ENCODE measurements at regions not wholly inside any gene's neighbourhood (a gene's known extent, or its start where the extent isn't known, plus 50 kb on each side); places are given as distances from the start of the nearest gene placed in this dataset.

DNA sequence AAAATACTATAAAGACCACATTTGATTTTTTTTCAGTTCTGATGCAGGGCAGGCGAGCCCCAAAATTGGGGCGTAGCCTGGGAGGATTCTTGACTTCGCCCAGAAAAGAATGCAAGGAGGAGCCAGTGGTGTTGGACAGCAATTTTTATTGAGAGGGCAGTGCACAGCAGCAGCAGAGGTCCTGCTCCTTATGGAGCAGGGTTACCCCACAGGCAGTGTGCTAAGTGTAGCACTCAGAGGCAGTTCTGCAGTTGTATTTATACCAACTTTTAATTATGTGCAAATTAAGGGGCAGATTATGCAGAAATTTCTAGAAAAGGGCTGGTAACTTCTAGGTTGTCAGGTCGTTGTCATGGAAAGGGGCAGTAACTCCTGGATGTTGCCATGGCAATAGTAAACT, 69.9 kb downstream of the GASK1B start:
- peaks cover 4% of the 10 kb centered on the region; the same call in 1 of the 2 replicates for H3K4me1 ChIP-seq (ENCODE audit: low read length)
- H3K9me3 ChIP-seq (ENCODE audit: insufficient read depth, low read length) = no peaks in the 10 kb centered on the region
- no peak overlapping the region for H3K27ac ChIP-seq (ENCODE audit: low read length)
- H3K4me3 ChIP-seq (ENCODE audit: low read length) = no peak overlapping the region
- no peak overlapping the region for H3K4me2 ChIP-seq (ENCODE audit: low read length)
- H3K79me2 ChIP-seq (ENCODE audit: low read length) = no peaks in the 10 kb centered on the region
- no peak overlapping the region for H2AFZ ChIP-seq (ENCODE audit: low read depth, low read length)
- H3K27me3 ChIP-seq (ENCODE audit: low read depth, low read length) = no peaks in the 10 kb centered on the region
- H3K9ac ChIP-seq (ENCODE audit: low read length) = no peak overlapping the region
- no peaks in the 10 kb centered on the region for H3K36me3 ChIP-seq (replicated peaks; ENCODE audit: low read depth, low read length)
- H4K20me1 ChIP-seq (ENCODE audit: insufficient read depth, low read length) = no peaks in the 10 kb centered on the region
- TF ChIP-seq EZH2phosphoT487 (IDR thresholded peaks at IDR 0.05; ENCODE audit: low read depth) = no peak
- TF ChIP-seq, protein P1, sequence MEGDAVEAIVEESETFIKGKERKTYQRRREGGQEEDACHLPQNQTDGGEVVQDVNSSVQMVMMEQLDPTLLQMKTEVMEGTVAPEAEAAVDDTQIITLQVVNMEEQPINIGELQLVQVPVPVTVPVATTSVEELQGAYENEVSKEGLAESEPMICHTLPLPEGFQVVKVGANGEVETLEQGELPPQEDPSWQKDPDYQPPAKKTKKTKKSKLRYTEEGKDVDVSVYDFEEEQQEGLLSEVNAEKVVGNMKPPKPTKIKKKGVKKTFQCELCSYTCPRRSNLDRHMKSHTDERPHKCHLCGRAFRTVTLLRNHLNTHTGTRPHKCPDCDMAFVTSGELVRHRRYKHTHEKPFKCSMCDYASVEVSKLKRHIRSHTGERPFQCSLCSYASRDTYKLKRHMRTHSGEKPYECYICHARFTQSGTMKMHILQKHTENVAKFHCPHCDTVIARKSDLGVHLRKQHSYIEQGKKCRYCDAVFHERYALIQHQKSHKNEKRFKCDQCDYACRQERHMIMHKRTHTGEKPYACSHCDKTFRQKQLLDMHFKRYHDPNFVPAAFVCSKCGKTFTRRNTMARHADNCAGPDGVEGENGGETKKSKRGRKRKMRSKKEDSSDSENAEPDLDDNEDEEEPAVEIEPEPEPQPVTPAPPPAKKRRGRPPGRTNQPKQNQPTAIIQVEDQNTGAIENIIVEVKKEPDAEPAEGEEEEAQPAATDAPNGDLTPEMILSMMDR (IDR thresholded peaks at IDR 0.05; ENCODE audit: low read depth, low read length) = no peak

DNA sequence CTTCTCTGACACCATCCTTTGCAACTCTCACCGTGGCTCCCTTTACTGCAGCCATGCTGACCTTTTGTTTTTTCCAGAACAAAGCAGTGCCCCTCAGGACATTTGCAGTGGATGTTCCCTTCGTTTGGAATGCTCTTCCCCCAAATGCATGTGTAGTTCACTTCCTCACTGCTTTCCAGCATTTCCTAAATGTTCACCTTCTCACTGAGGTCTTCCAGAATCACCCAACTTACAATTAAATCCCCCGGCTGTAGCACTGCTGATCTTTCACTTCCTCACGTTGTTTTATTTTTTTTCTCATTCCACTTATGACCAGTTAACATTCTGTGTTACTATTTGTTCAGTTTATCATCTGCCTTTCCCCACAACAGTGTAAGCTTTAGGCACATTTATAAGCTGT, 73.1 kb downstream of the GASK1B start:
- Histone ChIP-seq H3K79me2 (ENCODE audit: low read length) (no peaks in the 10 kb centered on the region), H3K4me2 (ENCODE audit: low read length) (peak overlapping the region; percentile 29), H3K9ac (ENCODE audit: low read length) (no peak overlapping the region), H3K27ac (ENCODE audit: low read length) (no peak overlapping the region), H2AFZ (ENCODE audit: low read depth, low read length) (peak overlapping the region; percentile 56; the same call in 1 of the 2 replicates), H3K9me3 (ENCODE audit: insufficient read depth, low read length) (no peaks in the 10 kb centered on the region), H3K27me3 (ENCODE audit: low read depth, low read length) (no peaks in the 10 kb centered on the region), H4K20me1 (ENCODE audit: insufficient read depth, low read length) (no peaks in the 10 kb centered on the region), H3K4me1 (ENCODE audit: low read length) (peaks cover 4% of the 10 kb centered on the region; the same call in 1 of the 2 replicates), H3K36me3 (replicated peaks; ENCODE audit: low read depth, low read length) (no peaks in the 10 kb centered on the region), H3K4me3 (ENCODE audit: low read length) (no peak overlapping the region)
- TF ChIP-seq, protein P1 (IDR thresholded peaks at IDR 0.05; ENCODE audit: low read depth, low read length) = no peak
- no peak for TF ChIP-seq EZH2phosphoT487 (IDR thresholded peaks at IDR 0.05; ENCODE audit: low read depth)

DNA sequence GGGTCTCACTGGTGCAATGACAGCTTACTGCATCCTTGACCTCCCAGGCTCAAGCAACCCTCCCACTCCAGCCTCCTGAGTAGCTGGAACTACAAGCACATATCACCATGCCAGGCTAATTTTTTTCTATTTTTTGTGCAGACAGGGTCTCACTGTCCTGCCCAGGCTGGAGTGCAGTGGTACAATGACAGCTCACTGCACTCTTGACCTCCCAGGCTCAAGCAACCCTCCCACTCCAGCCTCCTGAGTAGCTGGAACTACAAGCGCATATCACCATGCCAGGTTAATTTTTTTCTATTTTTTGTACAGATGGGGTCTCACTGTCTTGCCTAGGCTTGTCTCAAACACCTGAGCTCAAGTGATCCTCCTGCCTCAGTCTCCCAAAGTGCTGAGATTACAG, 74.0 kb downstream of the GASK1B start:
- no peaks in the 10 kb centered on the region for H3K79me2 ChIP-seq (ENCODE audit: low read length)
- TF ChIP-seq, protein P1 (IDR thresholded peaks at IDR 0.05; ENCODE audit: low read depth, low read length) = no peak
- H3K27ac ChIP-seq (ENCODE audit: low read length) = no peak overlapping the region
- no peak overlapping the region for H3K4me2 ChIP-seq (ENCODE audit: low read length)
- no peaks in the 10 kb centered on the region for H3K36me3 ChIP-seq (replicated peaks; ENCODE audit: low read depth, low read length)
- H3K9ac ChIP-seq (ENCODE audit: low read length) = no peak overlapping the region
- H3K27me3 ChIP-seq (ENCODE audit: low read depth, low read length) = no peaks in the 10 kb centered on the region
- no peaks in the 10 kb centered on the region for H4K20me1 ChIP-seq (ENCODE audit: insufficient read depth, low read length)
- no peak overlapping the region for H2AFZ ChIP-seq (ENCODE audit: low read depth, low read length)
- no peak overlapping the region for H3K4me3 ChIP-seq (ENCODE audit: low read length)
- H3K9me3 ChIP-seq (ENCODE audit: insufficient read depth, low read length) = no peaks in the 10 kb centered on the region
- H3K4me1 ChIP-seq (ENCODE audit: low read length) = peaks cover 4% of the 10 kb centered on the region; the same call in 1 of the 2 replicates

DNA sequence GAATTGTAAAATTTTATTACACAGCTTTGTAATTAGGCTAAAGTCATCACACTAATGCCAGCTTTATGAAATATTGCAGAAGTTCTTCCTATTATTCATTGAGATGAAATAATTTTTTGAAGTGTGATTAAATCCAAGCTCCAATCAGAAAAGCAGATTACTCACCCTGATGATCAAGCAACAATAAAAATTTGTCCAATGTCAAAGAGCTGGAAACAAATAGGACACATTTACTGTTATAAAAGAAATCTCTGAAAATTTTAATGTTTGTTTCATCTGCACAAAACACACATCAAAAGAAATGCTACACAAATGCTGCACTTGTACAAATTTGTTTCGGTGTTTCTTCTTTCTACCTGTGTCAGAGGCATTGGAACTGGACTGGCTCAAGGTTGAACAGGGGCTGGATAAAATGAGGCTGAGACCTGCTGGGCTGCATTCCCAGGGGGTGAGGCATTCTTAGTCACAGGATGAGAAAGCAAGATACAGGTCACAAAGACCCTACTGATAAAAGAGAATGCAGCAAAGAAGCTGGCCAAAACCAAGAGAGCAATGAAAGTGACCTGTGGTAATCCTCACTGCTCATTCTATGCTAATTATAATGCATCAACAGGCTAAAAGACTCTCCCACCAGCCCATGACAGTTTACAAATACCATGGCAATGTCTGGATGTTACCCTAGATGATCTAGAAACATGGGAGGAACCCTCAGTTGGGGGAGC, 78.3 kb downstream of the GASK1B start:
- H3K27ac ChIP-seq (ENCODE audit: low read length) = no peak overlapping the region

More for the DNA sequence above, 78.3 kb downstream of the GASK1B start:
- H3K4me2 ChIP-seq (ENCODE audit: low read length) = no peak overlapping the region
- peaks cover 2% of the 10 kb centered on the region; the same call in 1 of the 2 replicates for H3K4me1 ChIP-seq (ENCODE audit: low read length)
- no peak overlapping the region for H3K9ac ChIP-seq (ENCODE audit: low read length)
- H2AFZ ChIP-seq (ENCODE audit: low read depth, low read length) = no peak overlapping the region
- H4K20me1 ChIP-seq (ENCODE audit: insufficient read depth, low read length) = no peaks in the 10 kb centered on the region
- no peaks in the 10 kb centered on the region for H3K27me3 ChIP-seq (ENCODE audit: low read depth, low read length)
- TF ChIP-seq, protein P1 (IDR thresholded peaks at IDR 0.05; ENCODE audit: low read depth, low read length) = no peak
- TF ChIP-seq EZH2phosphoT487 (IDR thresholded peaks at IDR 0.05; ENCODE audit: low read depth) = no peak
- no peak overlapping the region for H3K4me3 ChIP-seq (ENCODE audit: low read length)
- no peaks in the 10 kb centered on the region for H3K36me3 ChIP-seq (replicated peaks; ENCODE audit: low read depth, low read length)
- H3K9me3 ChIP-seq (ENCODE audit: insufficient read depth, low read length) = no peaks in the 10 kb centered on the region
- no peaks in the 10 kb centered on the region for H3K79me2 ChIP-seq (ENCODE audit: low read length)
